ENCODE measurements at regions not wholly inside any gene's neighbourhood (a gene's known extent, or its start where the extent isn't known, plus 50 kb on each side); places are given as distances from the start of the nearest gene placed in this dataset.

GRCh38 chr11:87429996-87430395 is 392.3 kb downstream of the TMEM135 start:
- no peak overlapping the region for H3K4me3 ChIP-seq (ENCODE audit: low read length in 3 of 3)
- no peaks in the 10 kb centered on the region for H3K9me3 ChIP-seq (ENCODE audit: control insufficient read depth in 2 of 3, insufficient read depth in 1 of 3, low read length in 3 of 3)
- H3K4me1 ChIP-seq (ENCODE audit: control insufficient read depth in 2 of 3, insufficient read depth in 2 of 3, low read depth in 1 of 3, low read length in 3 of 3), result no peaks in the 10 kb centered on the region
- no peaks in the 10 kb centered on the region for H3K36me3 ChIP-seq (ENCODE audit: control insufficient read depth in 2 of 3, insufficient read depth in 3 of 3, low read length in 3 of 3)
- H3K27ac ChIP-seq (ENCODE audit: low read depth in 2 of 2, low read length in 2 of 2), result no peak overlapping the region
- intact Hi-C loops (cut with DNase I), result no loop called here
- no peak overlapping the region for H3K9ac ChIP-seq (ENCODE audit: low read length in 3 of 3)
- no peak for FAIRE-seq
- no peaks in the 10 kb centered on the region for H3K27me3 ChIP-seq (ENCODE audit: control insufficient read depth, insufficient read depth, low read length)
- no peak for DNase-seq
- no peak for TF ChIP-seq CTCF (IDR thresholded peaks at IDR 0.05; ENCODE audit: borderline replicate concordance, extremely low read depth, insufficient read depth)

GRCh38 chr11:87428266-87428665 is 390.5 kb downstream of the TMEM135 start:
- no peak for TF ChIP-seq CTCF (IDR thresholded peaks at IDR 0.05; ENCODE audit: borderline replicate concordance, extremely low read depth, insufficient read depth)
- Histone ChIP-seq H3K27ac (ENCODE audit: low read depth in 2 of 2, low read length in 2 of 2) (no peak overlapping the region), H3K9me3 (ENCODE audit: control insufficient read depth in 2 of 3, insufficient read depth in 1 of 3, low read length in 3 of 3) (no peaks in the 10 kb centered on the region), H3K9ac (ENCODE audit: low read length in 3 of 3) (no peak overlapping the region), H3K36me3 (ENCODE audit: control insufficient read depth in 2 of 3, insufficient read depth in 3 of 3, low read length in 3 of 3) (no peaks in the 10 kb centered on the region), H3K27me3 (ENCODE audit: control insufficient read depth, insufficient read depth, low read length) (no peaks in the 10 kb centered on the region), H3K4me1 (ENCODE audit: control insufficient read depth in 2 of 3, insufficient read depth in 2 of 3, low read depth in 1 of 3, low read length in 3 of 3) (no peaks in the 10 kb centered on the region), H3K4me3 (ENCODE audit: low read length in 3 of 3) (no peak overlapping the region)
- FAIRE-seq (no peak), DNase-seq (no peak)
- intact Hi-C loops (cut with DNase I), result no loop called here

- DNase-seq, result no peak
- Histone ChIP-seq H3K27ac (ENCODE audit: low read depth in 2 of 2, low read length in 2 of 2) (no peak overlapping the region), H3K9ac (ENCODE audit: low read length in 3 of 3) (no peak overlapping the region), H3K4me1 (ENCODE audit: control insufficient read depth in 2 of 3, insufficient read depth in 2 of 3, low read depth in 1 of 3, low read length in 3 of 3) (no peaks in the 10 kb centered on the region), H3K4me3 (ENCODE audit: low read length in 3 of 3) (no peak overlapping the region), H3K9me3 (ENCODE audit: control insufficient read depth in 2 of 3, insufficient read depth in 1 of 3, low read length in 3 of 3) (no peaks in the 10 kb centered on the region), H3K36me3 (ENCODE audit: control insufficient read depth in 2 of 3, insufficient read depth in 3 of 3, low read length in 3 of 3) (no peaks in the 10 kb centered on the region), H3K27me3 (ENCODE audit: control insufficient read depth, insufficient read depth, low read length) (no peaks in the 10 kb centered on the region)
- TF ChIP-seq CTCF (IDR thresholded peaks at IDR 0.05; ENCODE audit: borderline replicate concordance, extremely low read depth, insufficient read depth), result no peak
- FAIRE-seq, result no peak
- intact Hi-C loops (cut with DNase I), result no loop called here
Observed at GRCh38 chr11:87425943-87426342, 388.2 kb downstream of the TMEM135 start.

- intact Hi-C loops (cut with DNase I), result no loop called here
- Histone ChIP-seq H3K4me1 (ENCODE audit: control insufficient read depth in 2 of 3, insufficient read depth in 2 of 3, low read depth in 1 of 3, low read length in 3 of 3) (no peaks in the 10 kb centered on the region), H3K9me3 (ENCODE audit: control insufficient read depth in 2 of 3, insufficient read depth in 1 of 3, low read length in 3 of 3) (no peaks in the 10 kb centered on the region), H3K9ac (ENCODE audit: low read length in 3 of 3) (no peak overlapping the region), H3K36me3 (ENCODE audit: control insufficient read depth in 2 of 3, insufficient read depth in 3 of 3, low read length in 3 of 3) (no peaks in the 10 kb centered on the region), H3K27ac (ENCODE audit: low read depth in 2 of 2, low read length in 2 of 2) (no peak overlapping the region), H3K27me3 (ENCODE audit: control insufficient read depth, insufficient read depth, low read length) (no peaks in the 10 kb centered on the region), H3K4me3 (ENCODE audit: low read length in 3 of 3) (no peak overlapping the region)
- no peak for DNase-seq
- no peak for TF ChIP-seq CTCF (IDR thresholded peaks at IDR 0.05; ENCODE audit: borderline replicate concordance, extremely low read depth, insufficient read depth)
- no peak for FAIRE-seq
Observed at GRCh38 chr11:87425391-87425790, 387.7 kb downstream of the TMEM135 start.
